ENCODE measurements at regions not wholly inside any gene's neighbourhood (a gene's known extent, or its start where the extent isn't known, plus 50 kb on each side); places are given as distances from the start of the nearest gene placed in this dataset.
"Not testable (repeated sequence)": the region's sequence is repeated elsewhere in the genome, so short reads cannot be mapped to it uniquely, and the experiment has no call there.

- no peak for DNase-seq (ENCODE audit: low spot score)
- H3K4me3 Mint-ChIP-seq (ENCODE audit: unreplicated experiment): no peak overlapping the region
- H3K9me3 Mint-ChIP-seq (ENCODE audit: unreplicated experiment): no peaks in the 10 kb centered on the region
- TF ChIP-seq, protein P1, sequence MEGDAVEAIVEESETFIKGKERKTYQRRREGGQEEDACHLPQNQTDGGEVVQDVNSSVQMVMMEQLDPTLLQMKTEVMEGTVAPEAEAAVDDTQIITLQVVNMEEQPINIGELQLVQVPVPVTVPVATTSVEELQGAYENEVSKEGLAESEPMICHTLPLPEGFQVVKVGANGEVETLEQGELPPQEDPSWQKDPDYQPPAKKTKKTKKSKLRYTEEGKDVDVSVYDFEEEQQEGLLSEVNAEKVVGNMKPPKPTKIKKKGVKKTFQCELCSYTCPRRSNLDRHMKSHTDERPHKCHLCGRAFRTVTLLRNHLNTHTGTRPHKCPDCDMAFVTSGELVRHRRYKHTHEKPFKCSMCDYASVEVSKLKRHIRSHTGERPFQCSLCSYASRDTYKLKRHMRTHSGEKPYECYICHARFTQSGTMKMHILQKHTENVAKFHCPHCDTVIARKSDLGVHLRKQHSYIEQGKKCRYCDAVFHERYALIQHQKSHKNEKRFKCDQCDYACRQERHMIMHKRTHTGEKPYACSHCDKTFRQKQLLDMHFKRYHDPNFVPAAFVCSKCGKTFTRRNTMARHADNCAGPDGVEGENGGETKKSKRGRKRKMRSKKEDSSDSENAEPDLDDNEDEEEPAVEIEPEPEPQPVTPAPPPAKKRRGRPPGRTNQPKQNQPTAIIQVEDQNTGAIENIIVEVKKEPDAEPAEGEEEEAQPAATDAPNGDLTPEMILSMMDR (IDR thresholded peaks at IDR 0.05; ENCODE audit: unreplicated experiment): no peak
- H3K36me3 Mint-ChIP-seq (ENCODE audit: low read depth, unreplicated experiment): no peaks in the 10 kb centered on the region
- H3K27me3 Mint-ChIP-seq (ENCODE audit: unreplicated experiment): no peaks in the 10 kb centered on the region
- no peaks in the 10 kb centered on the region for H3K4me1 Mint-ChIP-seq (ENCODE audit: unreplicated experiment)
- no peak overlapping the region for H3K27ac Mint-ChIP-seq (ENCODE audit: unreplicated experiment)
Measured at GRCh38 chr6:71229477-71229876, 59.1 kb upstream of the OGFRL1 start.

- H3K36me3 Mint-ChIP-seq (ENCODE audit: low read depth, unreplicated experiment); H3K4me1 Mint-ChIP-seq (ENCODE audit: unreplicated experiment); DNase-seq (ENCODE audit: low spot score); H3K4me3 Mint-ChIP-seq (ENCODE audit: unreplicated experiment); H3K9me3 Mint-ChIP-seq (ENCODE audit: unreplicated experiment); H3K27ac Mint-ChIP-seq (ENCODE audit: unreplicated experiment); H3K27me3 Mint-ChIP-seq (ENCODE audit: unreplicated experiment): not testable (repeated sequence)
Measured at GRCh38 chr6:71232890-71233289, 55.7 kb upstream of the OGFRL1 start.

DNA sequence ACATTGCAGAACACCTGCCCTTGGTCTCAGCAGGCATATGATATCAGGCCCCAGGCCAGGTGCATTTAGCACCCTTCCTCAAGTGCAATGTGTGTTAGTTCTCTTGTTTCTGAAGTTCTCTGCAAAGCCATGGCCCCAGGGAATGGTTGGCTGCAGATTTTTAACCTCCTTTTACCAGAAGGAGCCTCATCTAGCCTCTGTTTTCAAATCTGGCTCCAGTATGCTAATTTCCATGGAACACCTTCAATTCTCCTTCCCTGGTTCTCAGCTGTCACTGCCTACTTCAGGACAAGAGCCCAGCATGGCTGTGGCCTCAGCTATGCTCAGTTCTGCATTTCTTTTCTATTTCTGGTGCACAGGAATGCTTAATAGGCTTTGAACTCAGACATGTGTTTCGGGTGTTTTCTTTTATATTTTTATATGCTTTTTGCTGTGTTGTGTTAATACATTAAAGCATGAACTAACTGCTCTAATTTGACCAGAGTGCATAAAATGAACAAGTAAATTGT, 51.6 kb upstream of the OGFRL1 start:
- Mint-ChIP-seq H3K9me3 (ENCODE audit: unreplicated experiment) (no peaks in the 10 kb centered on the region), H3K27me3 (ENCODE audit: unreplicated experiment) (no peaks in the 10 kb centered on the region), H3K4me1 (ENCODE audit: unreplicated experiment) (peaks cover 4% of the 10 kb centered on the region), H3K36me3 (ENCODE audit: low read depth, unreplicated experiment) (no peaks in the 10 kb centered on the region), H3K4me3 (ENCODE audit: unreplicated experiment) (no peak overlapping the region), H3K27ac (ENCODE audit: unreplicated experiment) (no peak overlapping the region)
- no peak for DNase-seq (ENCODE audit: low spot score)
- TF ChIP-seq, protein P1 (IDR thresholded peaks at IDR 0.05; ENCODE audit: unreplicated experiment): no peak

DNA sequence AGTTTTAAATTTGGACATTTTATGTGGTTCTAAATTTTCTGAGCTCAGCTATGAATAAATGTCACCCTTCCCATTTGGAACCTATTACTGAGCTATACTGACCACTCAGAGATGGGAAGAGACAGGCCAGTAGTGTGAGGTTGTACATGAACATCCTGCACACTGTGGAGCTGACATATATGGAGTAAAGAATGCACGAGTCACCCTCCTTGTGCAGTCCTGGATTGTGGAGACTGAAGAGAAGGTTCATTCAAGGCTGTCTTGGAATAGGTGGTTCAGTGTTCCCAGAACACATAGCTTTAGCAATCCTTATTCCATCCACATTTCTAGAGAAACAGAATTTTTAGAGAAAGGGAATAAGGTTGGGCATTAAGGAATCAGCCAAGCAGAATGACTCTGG, 50.3 kb upstream of the OGFRL1 start:
- TF ChIP-seq, protein P1 (IDR thresholded peaks at IDR 0.05; ENCODE audit: unreplicated experiment): no peak

More for the DNA sequence above, 50.3 kb upstream of the OGFRL1 start:
- Mint-ChIP-seq H3K27me3 (ENCODE audit: unreplicated experiment) (no peaks in the 10 kb centered on the region), H3K36me3 (ENCODE audit: low read depth, unreplicated experiment) (no peaks in the 10 kb centered on the region), H3K27ac (ENCODE audit: unreplicated experiment) (no peak overlapping the region), H3K9me3 (ENCODE audit: unreplicated experiment) (no peaks in the 10 kb centered on the region), H3K4me3 (ENCODE audit: unreplicated experiment) (no peak overlapping the region), H3K4me1 (ENCODE audit: unreplicated experiment) (peaks cover 4% of the 10 kb centered on the region)
- DNase-seq (ENCODE audit: low spot score): no peak
